GM12878 (cell line): ENCODE measurements at regions not wholly inside any gene's neighbourhood (a gene's known extent, or its start where the extent isn't known, plus 50 kb on each side); places are given as distances from the start of the nearest gene placed in this dataset.

ENCODE experiments used
- ATAC-seq: fragments of 200-7000 bp; cut with Tn5 transposase; 3 replicates; pipeline ENCODE4 v1.9.1; 2020; ENCODE audit warnings: mild to moderate bottlenecking, moderate library complexity
- BruUV-seq: library from RNA; stranded (reverse); fragments of 400-500 nt; replicated peaks from 2 replicates; lab custom pipeline; 2021; lab: Mats Ljungman, UMichigan
- CTCF ChIA-PET: fragments of 300-600 bp; sonication (Branson Sonifier 250); formaldehyde crosslinking; extraction: SDS; loops from one replicate; lab custom pipeline; 2021; ENCODE audit warnings: inconsistent platforms; lab: Yijun Ruan, JAX
- POLR2A ChIA-PET: fragments of 350-600 bp; formaldehyde crosslinking; extraction: SDS; loops from one replicate; lab custom pipeline; 2021; ENCODE audit warnings: inconsistent platforms; lab: Charles Lee
- RAD21 ChIA-PET: fragments of 300-600 bp; sonication (Branson Sonifier 250); formaldehyde crosslinking; loops from one replicate; lab custom pipeline; 2023; ENCODE audit warnings: antibody characterized with exemption; ENCODE audit not compliant: unreplicated experiment; lab: Charles Lee
- SMC1A ChIA-PET: fragments of 300-600 bp; sonication (Branson Sonifier 250); formaldehyde crosslinking; loops from one replicate; lab custom pipeline; 2023; ENCODE audit not compliant: unreplicated experiment, uncharacterized antibody; lab: Charles Lee
- DNase-seq: peaks from one replicate; pipeline ENCODE4 v3.0.0-alpha.2; 2011; ENCODE audit warnings: low read depth, low spot score
- FAIRE-seq: peaks from 3 replicates; lab custom pipeline; 2011; peaks lifted over from hg19 to GRCh38; lab: Jason Lieb, UNC
- H2AFZ ChIP-seq: 2 replicates; pipeline ENCODE4 v1.6.0; 2011; ENCODE audit warnings: low read depth, low read length, control low read depth; ENCODE audit not compliant: control insufficient read depth
- H3K27ac ChIP-seq: 2 replicates; pipeline ENCODE4 v1.5.1; 2011; ENCODE audit warnings: control low read depth; ENCODE audit not compliant: control insufficient read depth, insufficient read depth
- H3K27me3 ChIP-seq, 2 experiments: replicated peaks in 1 of 2; 2 replicates each; pipeline versions ENCODE4 v1.6.0 to v1.6.1; 2011; ENCODE audit warnings: low read length in 1 of 2; ENCODE audit not compliant: control insufficient read depth in 2 of 2, insufficient read depth in 2 of 2
- H3K36me3 ChIP-seq, 2 experiments: 2 replicates each; pipeline ENCODE4 v1.5.1; 2011; ENCODE audit warnings: low read length in 1 of 2; ENCODE audit not compliant: control insufficient read depth in 2 of 2, insufficient read depth in 2 of 2
- H3K4me1 ChIP-seq: 2 replicates; pipeline ENCODE4 v1.6.1; 2011; ENCODE audit warnings: mild to moderate bottlenecking, low read length, moderate library complexity, mixed read lengths; ENCODE audit not compliant: control insufficient read depth, insufficient read depth
- H3K4me2 ChIP-seq: 2 replicates; pipeline ENCODE4 v1.6.0; 2011; ENCODE audit warnings: control low read depth; ENCODE audit not compliant: control insufficient read depth, insufficient read depth
- H3K4me3 ChIP-seq: fragments of 200-600 bp; sonication (generic); 2 replicates; pipeline ENCODE4 v1.5.1; 2016
- H3K79me2 ChIP-seq: 2 replicates; pipeline ENCODE4 v1.6.0; 2011; ENCODE audit warnings: low read length; ENCODE audit not compliant: control insufficient read depth, insufficient read depth
- H3K9ac ChIP-seq: 2 replicates; pipeline ENCODE4 v1.8.0; 2011; ENCODE audit warnings: low read length, control low read depth, mixed read lengths; ENCODE audit not compliant: control insufficient read depth, insufficient read depth
- H3K9me3 ChIP-seq: replicated peaks from 3 replicates; pipeline ENCODE4 v1.5.1; 2011; ENCODE audit warnings: mild to moderate bottlenecking, low read length; ENCODE audit not compliant: control insufficient read depth, insufficient read depth
- H4K20me1 ChIP-seq: 2 replicates; pipeline ENCODE4 v1.6.0; 2011; ENCODE audit not compliant: control insufficient read depth, insufficient read depth
- NRF1 ChIP-seq: conservative IDR thresholded peaks from 2 replicates; pipeline ENCODE4 v1.6.1; 2011; ENCODE audit warnings: mild to moderate bottlenecking, low read depth, low read length, improper control_type of control experiment
- PAX8 ChIP-seq: fragments of 450-650 bp; IDR thresholded peaks from 2 replicates; pipeline ENCODE4 v1.6.1; 2017; ENCODE audit warnings: mild to moderate bottlenecking, moderate library complexity
- WGBS: methylation state at CpG from one replicate; pipeline ENCODE4 v1.1.6; 2016; ENCODE audit warnings: low lambda C conversion rate; ENCODE audit not compliant: insufficient replicate concordance, insufficient coverage; ENCODE audit errors: missing lambda C conversion rate; 5-methylcytosine and 5-hydroxymethylcytosine counted together
- in situ Hi-C: fragments of 300-500 bp; cut with MboI; formaldehyde crosslinking; loops from 9 replicates; pipeline ENCODE4 v1.14.3; 2018; ENCODE audit warnings: mixed read lengths
- intact Hi-C: fragments of 100-400 bp; cut with micrococcal nuclease; formaldehyde crosslinking; loops from one replicate; pipeline ENCODE4 v1.14.2; 2022; ENCODE audit not compliant: unreplicated experiment
- TF ChIP-seq, protein P1 (sequence below): fragments of 450-650 bp; formaldehyde crosslinking; IDR thresholded peaks from 2 replicates; pipeline ENCODE4 v1.4.0; 2020; ENCODE audit warnings: mild to moderate bottlenecking, moderate library complexity

- RAD21 ChIA-PET, result interaction anchor here (0.7 to 2.2 kb wide), 4 partner anchors 36 to 457 kb away, joined by 3 to 8 read pairs (median 4); no protein-coding TSS in a partner anchor
- DNase-seq (no peak), FAIRE-seq (no peak), ATAC-seq (no peak)
- H3K36me3 ChIP-seq, result no peaks in the 10 kb centered on the region
- intact Hi-C loops (loop anchor here (1.0 kb wide), 1 partner anchor 257 kb away; no protein-coding TSS in a partner anchor), in situ Hi-C loops (no loop called here)
- no peaks in the 10 kb centered on the region for H3K27me3 ChIP-seq
- BruUV-seq, result no TSS peak
- no peaks in the 10 kb centered on the region for H4K20me1 ChIP-seq
- no peaks in the 10 kb centered on the region for H3K4me1 ChIP-seq
- no peak overlapping the region for H3K4me3 ChIP-seq
- no peak overlapping the region for H3K9ac ChIP-seq
- SMC1A ChIA-PET, result interaction anchor here (0.9 to 2.8 kb wide), 5 partner anchors 19 to 457 kb away, joined by 3 to 9 read pairs (median 4); partner anchors contain the start of gene SOX4
- 73% methylated on average over 8 of the region's 8 CpGs for WGBS
- H3K27ac ChIP-seq, result no peak overlapping the region
- POLR2A ChIA-PET, result no interaction called here
- TF ChIP-seq NRF1 (no peak), PAX8 (no peak)
- TF ChIP-seq, protein P1, sequence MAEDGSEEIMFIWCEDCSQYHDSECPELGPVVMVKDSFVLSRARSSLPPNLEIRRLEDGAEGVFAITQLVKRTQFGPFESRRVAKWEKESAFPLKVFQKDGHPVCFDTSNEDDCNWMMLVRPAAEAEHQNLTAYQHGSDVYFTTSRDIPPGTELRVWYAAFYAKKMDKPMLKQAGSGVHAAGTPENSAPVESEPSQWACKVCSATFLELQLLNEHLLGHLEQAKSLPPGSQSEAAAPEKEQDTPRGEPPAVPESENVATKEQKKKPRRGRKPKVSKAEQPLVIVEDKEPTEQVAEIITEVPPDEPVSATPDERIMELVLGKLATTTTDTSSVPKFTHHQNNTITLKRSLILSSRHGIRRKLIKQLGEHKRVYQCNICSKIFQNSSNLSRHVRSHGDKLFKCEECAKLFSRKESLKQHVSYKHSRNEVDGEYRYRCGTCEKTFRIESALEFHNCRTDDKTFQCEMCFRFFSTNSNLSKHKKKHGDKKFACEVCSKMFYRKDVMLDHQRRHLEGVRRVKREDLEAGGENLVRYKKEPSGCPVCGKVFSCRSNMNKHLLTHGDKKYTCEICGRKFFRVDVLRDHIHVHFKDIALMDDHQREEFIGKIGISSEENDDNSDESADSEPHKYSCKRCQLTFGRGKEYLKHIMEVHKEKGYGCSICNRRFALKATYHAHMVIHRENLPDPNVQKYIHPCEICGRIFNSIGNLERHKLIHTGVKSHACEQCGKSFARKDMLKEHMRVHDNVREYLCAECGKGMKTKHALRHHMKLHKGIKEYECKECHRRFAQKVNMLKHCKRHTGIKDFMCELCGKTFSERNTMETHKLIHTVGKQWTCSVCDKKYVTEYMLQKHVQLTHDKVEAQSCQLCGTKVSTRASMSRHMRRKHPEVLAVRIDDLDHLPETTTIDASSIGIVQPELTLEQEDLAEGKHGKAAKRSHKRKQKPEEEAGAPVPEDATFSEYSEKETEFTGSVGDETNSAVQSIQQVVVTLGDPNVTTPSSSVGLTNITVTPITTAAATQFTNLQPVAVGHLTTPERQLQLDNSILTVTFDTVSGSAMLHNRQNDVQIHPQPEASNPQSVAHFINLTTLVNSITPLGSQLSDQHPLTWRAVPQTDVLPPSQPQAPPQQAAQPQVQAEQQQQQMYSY (CRISPR knock-in tag), result no peak
- H3K79me2 ChIP-seq, result no peaks in the 10 kb centered on the region
- no peaks in the 10 kb centered on the region for H3K9me3 ChIP-seq
- H3K4me2 ChIP-seq, result no peak overlapping the region
- no peak overlapping the region for H2AFZ ChIP-seq
- CTCF ChIA-PET, result interaction anchor here (1.2 to 1.7 kb wide), 2 partner anchors 104 to 256 kb away, joined by 3 to 6 read pairs; no protein-coding TSS in a partner anchor
Observed at GRCh38 chr6:21332660-21333059, 260.9 kb upstream of the SOX4 start.
